Smooth muscle cell (in vitro differentiated cells): ENCODE measurements at regions not wholly inside any gene's neighbourhood (a gene's known extent, or its start where the extent isn't known, plus 50 kb on each side); places are given as distances from the start of the nearest gene placed in this dataset.
"Not testable (repeated sequence)": the region's sequence is repeated elsewhere in the genome, so short reads cannot be mapped to it uniquely, and the experiment has no call there.

Source experiments
- DNase-seq: peaks from one replicate; lab custom pipeline; 2025; ENCODE audit not compliant: unreplicated experiment; lab: John Stamatoyannopoulos, UW
- H2AFZ ChIP-seq: fragments of 200-600 bp; sonication (generic); 2 replicates; pipeline ENCODE4 v1.6.0; 2016; ENCODE audit warnings: antibody characterized with exemption, low read depth, mild to moderate bottlenecking
- H3F3A ChIP-seq: fragments of 200-600 bp; sonication (generic); 2 replicates; pipeline ENCODE4 v1.6.0; 2017; ENCODE audit warnings: antibody characterized with exemption, low read depth
- H3K27ac ChIP-seq: fragments of 200-600 bp; sonication (generic); 2 replicates; pipeline ENCODE4 v1.5.1; 2016; ENCODE audit warnings: low read depth, mild to moderate bottlenecking
- H3K27me3 ChIP-seq: fragments of 200-600 bp; sonication (generic); 2 replicates; pipeline ENCODE4 v1.6.1; 2016; ENCODE audit warnings: low read depth, mild to moderate bottlenecking
- H3K36me3 ChIP-seq: fragments of 200-600 bp; sonication (generic); 2 replicates; pipeline ENCODE4 v1.5.1; 2016; ENCODE audit warnings: low read depth
- H3K4me1 ChIP-seq: fragments of 200-600 bp; sonication (generic); 2 replicates; pipeline ENCODE4 v1.5.1; 2016; ENCODE audit warnings: low read depth
- H3K4me2 ChIP-seq: fragments of 200-600 bp; sonication (generic); 2 replicates; pipeline ENCODE4 v1.6.0; 2016; ENCODE audit warnings: mild to moderate bottlenecking
- H3K4me3 ChIP-seq: fragments of 200-600 bp; sonication (generic); 2 replicates; pipeline ENCODE4 v1.5.1; 2016; ENCODE audit warnings: mild to moderate bottlenecking
- H3K79me2 ChIP-seq: fragments of 200-600 bp; sonication (generic); 2 replicates; pipeline ENCODE4 v1.6.0; 2016; ENCODE audit warnings: low read depth, mild to moderate bottlenecking
- H3K9ac ChIP-seq: fragments of 200-600 bp; sonication (generic); 2 replicates; pipeline ENCODE4 v1.6.0; 2016; ENCODE audit warnings: low read depth
- H3K9me3 ChIP-seq: fragments of 200-600 bp; sonication (generic); replicated peaks from 2 replicates; pipeline ENCODE4 v1.5.1; 2016; ENCODE audit warnings: low read depth
- H4K20me1 ChIP-seq: fragments of 200-600 bp; sonication (generic); 2 replicates; pipeline ENCODE4 v1.6.0; 2016; ENCODE audit warnings: low read depth
- CTCF ChIP-seq: fragments of 200-600 bp; sonication (generic); IDR thresholded peaks from 2 replicates; pipeline ENCODE4 v1.5.1; 2017; ENCODE audit warnings: borderline replicate concordance, mild to moderate bottlenecking, antibody characterized with exemption; ENCODE audit not compliant: insufficient read depth, poor library complexity, severe bottlenecking
- WGBS: methylation state at CpG from one replicate; pipeline ENCODE4 v1.1.7; 2016; ENCODE audit warnings: low lambda C conversion rate; 5-methylcytosine and 5-hydroxymethylcytosine counted together

- H3K4me2 ChIP-seq, result no peak overlapping the region
- H3K4me3 ChIP-seq, result no peak overlapping the region
- H3K9ac ChIP-seq, result no peak overlapping the region
- no peaks in the 10 kb centered on the region for H3K9me3 ChIP-seq
- no peak for DNase-seq
- H3K27ac ChIP-seq, result no peak overlapping the region
- no peak for TF ChIP-seq CTCF
- H2AFZ ChIP-seq, result no peak overlapping the region
- H3K79me2 ChIP-seq, result no peaks in the 10 kb centered on the region
- H3K27me3 ChIP-seq, result peaks cover 7% of the 10 kb centered on the region
- H3K36me3 ChIP-seq, result no peaks in the 10 kb centered on the region
- H3F3A ChIP-seq, result no peaks in the 10 kb centered on the region
- H3K4me1 ChIP-seq, result no peaks in the 10 kb centered on the region
- whole genome bisulfite sequencing, result 35% methylated on average over 4 of the region's 4 CpGs
- H4K20me1 ChIP-seq, result no peaks in the 10 kb centered on the region
Observed at GRCh38 chr10:43998021-43998809, 349.5 kb upstream of the ZNF32 start.

DNA sequence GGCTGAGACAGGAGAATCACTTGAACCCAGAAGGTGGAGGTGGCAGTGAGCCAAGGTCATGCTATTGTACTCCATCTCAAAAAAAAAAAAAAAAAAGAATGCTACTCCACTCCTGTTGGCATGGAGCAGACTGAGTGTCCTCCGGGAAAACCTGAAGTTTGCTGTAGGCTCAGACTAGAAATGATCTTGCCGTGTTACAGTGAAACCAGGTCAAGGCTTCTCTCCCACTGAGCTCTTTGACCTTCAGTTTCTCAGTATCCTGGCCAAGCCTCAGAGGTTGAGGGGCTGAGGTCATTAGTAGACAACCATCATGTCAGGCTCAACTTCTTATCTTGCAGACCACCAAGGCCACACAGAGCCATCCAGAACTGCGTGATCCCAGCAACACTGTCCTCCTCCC, 348.6 kb upstream of the ZNF32 start:
- H3K4me3 ChIP-seq, result no peak overlapping the region
- no peak for TF ChIP-seq CTCF
- DNase-seq, result no peak
- H3K36me3 ChIP-seq, result no peaks in the 10 kb centered on the region
- no peaks in the 10 kb centered on the region for H3K9me3 ChIP-seq
- H3K4me1 ChIP-seq, result no peaks in the 10 kb centered on the region
- peaks cover 7% of the 10 kb centered on the region for H3K27me3 ChIP-seq
- H3F3A ChIP-seq, result no peaks in the 10 kb centered on the region
- H3K79me2 ChIP-seq, result no peaks in the 10 kb centered on the region
- no peak overlapping the region for H3K27ac ChIP-seq
- 94% methylated on average over 3 of the region's 3 CpGs for WGBS
- H2AFZ ChIP-seq, result no peak overlapping the region
- no peak overlapping the region for H3K9ac ChIP-seq
- H3K4me2 ChIP-seq, result no peak overlapping the region
- H4K20me1 ChIP-seq, result no peaks in the 10 kb centered on the region

GRCh38 chr10:43994539-43994938, 345.9 kb upstream of the ZNF32 start:
- H3K36me3 ChIP-seq, result no peaks in the 10 kb centered on the region
- no peaks in the 10 kb centered on the region for H3K9me3 ChIP-seq
- no peaks in the 10 kb centered on the region for H3F3A ChIP-seq
- H3K9ac ChIP-seq, result no peak overlapping the region
- no peak overlapping the region for H3K4me3 ChIP-seq
- no peak overlapping the region for H3K4me2 ChIP-seq
- H4K20me1 ChIP-seq, result no peaks in the 10 kb centered on the region
- DNase-seq, result no peak
- no peaks in the 10 kb centered on the region for H3K27me3 ChIP-seq
- 90% methylated on average over 2 of the region's 2 CpGs for WGBS
- no peaks in the 10 kb centered on the region for H3K4me1 ChIP-seq
- no peaks in the 10 kb centered on the region for H3K79me2 ChIP-seq
- H2AFZ ChIP-seq, result no peak overlapping the region
- TF ChIP-seq CTCF, result no peak
- no peak overlapping the region for H3K27ac ChIP-seq

- WGBS, result 92% methylated on average over 19 of the region's 19 CpGs
Observed at GRCh38 chr10:43992816-43993215, 344.1 kb upstream of the ZNF32 start.

More at GRCh38 chr10:43992816-43993215, 344.1 kb upstream of the ZNF32 start:
- not testable (repeated sequence) for H3K79me2 ChIP-seq, H3K4me1 ChIP-seq, H3K9me3 ChIP-seq, H3F3A ChIP-seq, H2AFZ ChIP-seq, H3K4me3 ChIP-seq, H3K4me2 ChIP-seq, H3K9ac ChIP-seq, H3K36me3 ChIP-seq, DNase-seq, H3K27me3 ChIP-seq, H4K20me1 ChIP-seq, H3K27ac ChIP-seq
